IPS-18a (cell line): ENCODE measurements at regions not wholly inside any gene's neighbourhood (a gene's known extent, or its start where the extent isn't known, plus 50 kb on each side); places are given as distances from the start of the nearest gene placed in this dataset.
"Not testable (repeated sequence)": the region's sequence is repeated elsewhere in the genome, so short reads cannot be mapped to it uniquely, and the experiment has no call there.

Experiments
- H3K27ac ChIP-seq: one replicate; pipeline ENCODE4 v1.5.1; 2013; ENCODE audit warnings: low read length
- H3K27me3 ChIP-seq: one replicate; pipeline ENCODE4 v1.6.1; 2013; ENCODE audit warnings: mild to moderate bottlenecking, low read length; ENCODE audit not compliant: control insufficient read depth, insufficient read depth
- H3K36me3 ChIP-seq: one replicate; pipeline ENCODE4 v1.6.1; 2013; ENCODE audit warnings: low read depth, low read length; ENCODE audit not compliant: control insufficient read depth
- H3K4me1 ChIP-seq: one replicate; pipeline ENCODE4 v1.6.1; 2013; ENCODE audit warnings: low read depth, low read length; ENCODE audit not compliant: control insufficient read depth
- H3K4me3 ChIP-seq: one replicate; pipeline ENCODE4 v1.5.1; 2013; ENCODE audit warnings: low read length
- H3K9ac ChIP-seq: one replicate; pipeline ENCODE4 v1.6.1; 2013; ENCODE audit warnings: mild to moderate bottlenecking, low read length, moderate library complexity
- H3K9me3 ChIP-seq: one replicate; pipeline ENCODE4 v1.6.1; 2013; ENCODE audit warnings: low read depth, low read length; ENCODE audit not compliant: control insufficient read depth

GRCh38 chr3:153767601-153768560 is 353.3 kb upstream of the ARHGEF26 start:
- Histone ChIP-seq H3K36me3 (no peaks in the 10 kb centered on the region), H3K9ac (no peak overlapping the region), H3K9me3 (no peaks in the 10 kb centered on the region), H3K27ac (no peak overlapping the region), H3K4me1 (no peaks in the 10 kb centered on the region), H3K27me3 (no peaks in the 10 kb centered on the region), H3K4me3 (no peak overlapping the region)

GRCh38 chr3:153768561-153769469 is 352.4 kb upstream of the ARHGEF26 start:
- no peak overlapping the region for H3K4me3 ChIP-seq
- no peak overlapping the region for H3K9ac ChIP-seq
- no peaks in the 10 kb centered on the region for H3K4me1 ChIP-seq
- no peaks in the 10 kb centered on the region for H3K36me3 ChIP-seq
- no peaks in the 10 kb centered on the region for H3K9me3 ChIP-seq
- H3K27me3 ChIP-seq, result no peaks in the 10 kb centered on the region
- H3K27ac ChIP-seq, result no peak overlapping the region

- Histone ChIP-seq H3K9ac (no peak overlapping the region), H3K4me3 (no peak overlapping the region), H3K27me3 (no peaks in the 10 kb centered on the region), H3K36me3 (no peaks in the 10 kb centered on the region), H3K9me3 (no peaks in the 10 kb centered on the region), H3K27ac (no peak overlapping the region), H3K4me1 (peaks cover 11% of the 10 kb centered on the region)
Measured at GRCh38 chr3:153783106-153783505, 338.1 kb upstream of the ARHGEF26 start.

- Histone ChIP-seq H3K4me3 (no peak overlapping the region), H3K27ac (no peak overlapping the region), H3K9ac (no peak overlapping the region), H3K36me3 (no peaks in the 10 kb centered on the region), H3K9me3 (no peaks in the 10 kb centered on the region), H3K27me3 (no peaks in the 10 kb centered on the region), H3K4me1 (peaks cover 11% of the 10 kb centered on the region)
Measured at GRCh38 chr3:153783741-153784480, 337.3 kb upstream of the ARHGEF26 start.

- Histone ChIP-seq H3K9me3 (no peaks in the 10 kb centered on the region), H3K9ac (no peak overlapping the region), H3K4me1 (peaks cover 11% of the 10 kb centered on the region), H3K4me3 (no peak overlapping the region), H3K27ac (no peak overlapping the region), H3K36me3 (no peaks in the 10 kb centered on the region), H3K27me3 (no peaks in the 10 kb centered on the region)
Measured at GRCh38 chr3:153785901-153786300, 335.3 kb upstream of the ARHGEF26 start.

- H3K36me3 ChIP-seq, result no peaks in the 10 kb centered on the region
- no peaks in the 10 kb centered on the region for H3K9me3 ChIP-seq
- H3K27me3 ChIP-seq, result no peaks in the 10 kb centered on the region
- H3K4me1 ChIP-seq, result no peaks in the 10 kb centered on the region
- H3K4me3 ChIP-seq, result no peak overlapping the region
- H3K27ac ChIP-seq, result no peak overlapping the region
- no peak overlapping the region for H3K9ac ChIP-seq
Measured at GRCh38 chr3:153789380-153789779, 331.8 kb upstream of the ARHGEF26 start.

- not testable (repeated sequence) for H3K4me3 ChIP-seq, H3K27me3 ChIP-seq, H3K4me1 ChIP-seq, H3K9me3 ChIP-seq, H3K27ac ChIP-seq, H3K36me3 ChIP-seq, H3K9ac ChIP-seq
Measured at GRCh38 chr3:153797056-153797455, 324.1 kb upstream of the ARHGEF26 start.

- no peak overlapping the region for H3K27ac ChIP-seq
Measured at GRCh38 chr3:153809097-153809496, 312.1 kb upstream of the ARHGEF26 start.

GRCh38 chr3:153818338-153818737 is 302.9 kb upstream of the ARHGEF26 start:
- Histone ChIP-seq H3K27me3 (no peaks in the 10 kb centered on the region), H3K36me3 (no peaks in the 10 kb centered on the region), H3K27ac (no peak overlapping the region), H3K9ac (no peak overlapping the region), H3K9me3 (no peaks in the 10 kb centered on the region), H3K4me3 (no peak overlapping the region), H3K4me1 (no peaks in the 10 kb centered on the region)

More at GRCh38 chr3:153809097-153809496, 312.1 kb upstream of the ARHGEF26 start:
- Histone ChIP-seq H3K36me3 (no peaks in the 10 kb centered on the region), H3K4me3 (no peak overlapping the region), H3K27me3 (no peaks in the 10 kb centered on the region), H3K9me3 (no peaks in the 10 kb centered on the region), H3K9ac (no peak overlapping the region), H3K4me1 (no peaks in the 10 kb centered on the region)

GRCh38 chr3:153820035-153820434 is 301.2 kb upstream of the ARHGEF26 start:
- Histone ChIP-seq H3K27me3 (no peaks in the 10 kb centered on the region), H3K36me3 (no peaks in the 10 kb centered on the region), H3K4me3 (no peak overlapping the region), H3K4me1 (no peaks in the 10 kb centered on the region), H3K27ac (no peak overlapping the region), H3K9ac (no peak overlapping the region), H3K9me3 (no peaks in the 10 kb centered on the region)

GRCh38 chr3:153828346-153828745 is 292.8 kb upstream of the ARHGEF26 start:
- not testable (repeated sequence) for H3K9ac ChIP-seq, H3K4me3 ChIP-seq, H3K9me3 ChIP-seq, H3K27ac ChIP-seq, H3K4me1 ChIP-seq, H3K36me3 ChIP-seq, H3K27me3 ChIP-seq
